ENCODE measurements at regions not wholly inside any gene's neighbourhood (a gene's known extent, or its start where the extent isn't known, plus 50 kb on each side); places are given as distances from the start of the nearest gene placed in this dataset.

DNA sequence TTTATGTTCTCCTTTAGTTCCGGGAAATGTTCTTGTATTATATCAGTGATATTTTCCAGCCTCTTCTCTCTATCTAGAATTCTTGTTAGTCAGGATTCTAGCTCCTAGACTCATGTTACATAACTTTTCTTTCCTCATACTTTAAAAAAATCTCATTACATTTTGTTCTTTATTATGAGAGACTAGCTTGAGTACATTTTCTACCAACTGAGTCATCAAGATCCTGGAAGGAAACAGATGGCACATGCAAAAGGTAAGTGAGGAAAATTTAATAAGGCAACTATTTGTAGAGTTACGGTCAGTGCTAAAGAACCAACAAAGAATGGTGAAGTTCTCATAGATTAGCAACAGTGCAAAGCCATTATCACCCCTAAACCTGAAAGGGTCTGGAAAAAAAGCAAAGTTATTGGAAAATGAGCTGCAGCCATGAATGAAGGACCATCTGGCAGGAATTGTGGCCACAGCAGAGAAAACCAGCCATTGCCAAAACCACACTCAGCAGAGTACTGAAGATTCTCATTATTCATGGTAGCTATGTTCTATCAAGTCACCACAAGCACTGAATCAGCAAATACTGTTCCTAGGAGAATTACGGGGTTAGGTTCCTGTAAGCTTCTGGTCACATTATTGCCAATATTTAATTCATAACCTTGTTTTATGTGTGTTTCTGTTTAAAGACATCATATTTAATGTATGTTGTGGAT lies 98.3 kb upstream of the C7orf33 start:
- no peaks in the 10 kb centered on the region for H3K27me3 ChIP-seq
- WGBS (ENCODE audit: low lambda C conversion rate, missing lambda C conversion rate): 87% methylated on average over 3 of the region's 3 CpGs

DNA sequence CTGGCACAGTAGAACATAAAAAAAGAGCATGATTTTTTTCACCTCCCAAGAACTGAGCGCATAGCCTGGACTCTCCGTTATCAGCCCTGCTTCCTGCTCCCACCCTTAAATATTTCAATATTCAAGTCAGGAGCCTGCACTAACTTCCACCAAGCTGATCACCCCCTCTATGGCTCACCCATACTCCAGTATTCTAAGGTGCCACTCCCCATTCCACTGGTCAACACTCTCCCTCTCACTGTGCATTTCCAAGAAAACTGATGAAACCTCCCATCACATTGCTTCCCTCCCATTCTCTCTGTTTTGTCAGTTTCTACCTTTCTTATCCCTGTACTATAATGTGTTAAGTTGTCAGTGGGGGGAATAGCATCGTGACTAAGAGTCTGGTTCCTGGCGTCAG lies 95.0 kb upstream of the C7orf33 start:
- Histone ChIP-seq H3K27ac (no peak overlapping the region), H3K9me3 (ENCODE audit: low read depth) (no peaks in the 10 kb centered on the region), H4K20me1 (ENCODE audit: insufficient read depth, poor library complexity, severe bottlenecking) (no peaks in the 10 kb centered on the region), H3K4me2 (no peak overlapping the region), H3K4me3 (no peak overlapping the region), H3K9me2 (replicated peaks; ENCODE audit: insufficient read depth) (no peaks in the 10 kb centered on the region), H3K79me2 (no peaks in the 10 kb centered on the region), H3K27me3 (no peaks in the 10 kb centered on the region), H3K4me1 (ENCODE audit: insufficient read depth) (no peaks in the 10 kb centered on the region), H2AFZ (no peak overlapping the region), H3K36me3 (replicated peaks; ENCODE audit: insufficient read depth, low read depth) (no peaks in the 10 kb centered on the region)
- TF ChIP-seq EZH2phosphoT487 (IDR thresholded peaks at IDR 0.05; ENCODE audit: low read depth, severe bottlenecking, unreplicated experiment) (no peak), CTCF (IDR thresholded peaks at IDR 0.05; ENCODE audit: poor library complexity) (no peak), EZH2 (IDR thresholded peaks at IDR 0.05; ENCODE audit: borderline replicate concordance) (no peak)
- WGBS (ENCODE audit: low lambda C conversion rate, missing lambda C conversion rate): 94% methylated on average over 4 of the region's 4 CpGs
- no peak for DNase-seq (ENCODE audit: low spot score)

More for the DNA sequence above, 98.3 kb upstream of the C7orf33 start:
- Histone ChIP-seq H3K9me2 (replicated peaks; ENCODE audit: insufficient read depth) (no peaks in the 10 kb centered on the region), H3K27ac (peak overlapping the region; percentile 9), H3K4me3 (no peak overlapping the region), H3K9me3 (ENCODE audit: low read depth) (no peaks in the 10 kb centered on the region), H3K79me2 (no peaks in the 10 kb centered on the region), H4K20me1 (ENCODE audit: insufficient read depth, poor library complexity, severe bottlenecking) (no peaks in the 10 kb centered on the region), H3K36me3 (replicated peaks; ENCODE audit: insufficient read depth, low read depth) (no peaks in the 10 kb centered on the region), H3K4me2 (no peak overlapping the region), H3K4me1 (ENCODE audit: insufficient read depth) (no peaks in the 10 kb centered on the region), H2AFZ (no peak overlapping the region)
- no peak for TF ChIP-seq EZH2 (IDR thresholded peaks at IDR 0.05; ENCODE audit: borderline replicate concordance)
- no peak for TF ChIP-seq CTCF (IDR thresholded peaks at IDR 0.05; ENCODE audit: poor library complexity)
- no peak for TF ChIP-seq EZH2phosphoT487 (IDR thresholded peaks at IDR 0.05; ENCODE audit: low read depth, severe bottlenecking, unreplicated experiment)
- no peak for DNase-seq (ENCODE audit: low spot score)

DNA sequence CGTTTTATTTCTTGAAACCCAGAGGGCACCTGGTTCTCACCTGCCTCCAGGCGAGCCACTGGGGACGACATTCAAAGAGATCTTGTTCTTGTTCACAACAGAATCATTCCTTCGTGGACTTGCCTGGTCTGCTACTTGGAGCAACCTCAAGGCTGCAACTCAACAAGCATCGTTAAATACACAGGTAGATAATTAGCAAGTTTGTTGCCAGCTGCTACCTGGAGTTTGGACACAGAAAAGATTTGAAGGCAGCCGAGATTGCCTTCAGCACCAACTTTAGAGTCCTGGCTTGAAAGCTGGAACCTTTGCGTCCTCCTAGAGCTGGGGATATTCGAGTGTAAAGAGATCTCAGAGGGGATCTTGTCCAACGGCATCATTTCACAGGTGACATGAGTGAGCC lies 89.6 kb upstream of the C7orf33 start:
- no peak for TF ChIP-seq EZH2phosphoT487 (IDR thresholded peaks at IDR 0.05; ENCODE audit: low read depth, severe bottlenecking, unreplicated experiment)
- no peak for TF ChIP-seq CTCF (IDR thresholded peaks at IDR 0.05; ENCODE audit: poor library complexity)
- TF ChIP-seq EZH2 (IDR thresholded peaks at IDR 0.05; ENCODE audit: borderline replicate concordance): no peak
- Histone ChIP-seq H3K79me2 (no peaks in the 10 kb centered on the region), H3K4me1 (ENCODE audit: insufficient read depth) (peaks cover 6% of the 10 kb centered on the region), H3K27me3 (no peaks in the 10 kb centered on the region), H3K9me3 (ENCODE audit: low read depth) (no peaks in the 10 kb centered on the region), H3K9me2 (replicated peaks; ENCODE audit: insufficient read depth) (no peaks in the 10 kb centered on the region), H2AFZ (peak overlapping the region; percentile 61), H3K4me3 (no peak overlapping the region), H4K20me1 (ENCODE audit: insufficient read depth, poor library complexity, severe bottlenecking) (no peaks in the 10 kb centered on the region), H3K36me3 (replicated peaks; ENCODE audit: insufficient read depth, low read depth) (no peaks in the 10 kb centered on the region), H3K27ac (no peak overlapping the region), H3K4me2 (peak overlapping the region; percentile 84)
- no peak for DNase-seq (ENCODE audit: low spot score)
- WGBS (ENCODE audit: low lambda C conversion rate, missing lambda C conversion rate): 58% methylated on average over 9 of the region's 9 CpGs
